ENCODE measurements at regions not wholly inside any gene's neighbourhood (a gene's known extent, or its start where the extent isn't known, plus 50 kb on each side); places are given as distances from the start of the nearest gene placed in this dataset.

GRCh38 chr9:81259896-81260295 is 429.5 kb downstream of the TLE1 start:
- TF ChIP-seq CTCF (conservative IDR thresholded peaks at IDR 0.05) (no peak), EZH2 (IDR thresholded peaks at IDR 0.05; ENCODE audit: low read depth) (no peak)
